HG02759 (cell line): ENCODE measurements at regions not wholly inside any gene's neighbourhood (a gene's known extent, or its start where the extent isn't known, plus 50 kb on each side); places are given as distances from the start of the nearest gene placed in this dataset.

Experiments
- ATAC-seq: cut with Tn5 transposase; IDR thresholded peaks from one replicate; pipeline ENCODE4 v1.9.1; 2021; ENCODE audit warnings: mild to moderate bottlenecking, moderate library complexity; ENCODE audit not compliant: unreplicated experiment

- no peak for ATAC-seq
Observed at GRCh38 chr2:234341306-234341985, 155.4 kb downstream of the ARL4C start.

- ATAC-seq, result no peak
Observed at GRCh38 chr2:234339501-234339900, 157.4 kb downstream of the ARL4C start.

GRCh38 chr2:234339011-234339410, 157.9 kb downstream of the ARL4C start:
- no peak for ATAC-seq

GRCh38 chr2:234335661-234336228, 161.1 kb downstream of the ARL4C start:
- peak; percentile 61 for ATAC-seq

GRCh38 chr2:234334756-234335155, 162.1 kb downstream of the ARL4C start:
- no peak for ATAC-seq

GRCh38 chr2:234334151-234334550, 162.7 kb downstream of the ARL4C start:
- ATAC-seq, result no peak

GRCh38 chr2:234333168-234334130, 163.4 kb downstream of the ARL4C start:
- ATAC-seq, result no peak

GRCh38 chr2:234331966-234332365, 164.9 kb downstream of the ARL4C start:
- no peak for ATAC-seq

GRCh38 chr2:234331566-234331965, 165.3 kb downstream of the ARL4C start:
- ATAC-seq, result no peak

GRCh38 chr2:234330902-234331301, 166.0 kb downstream of the ARL4C start:
- ATAC-seq, result no peak

GRCh38 chr2:234329202-234329960, 167.5 kb downstream of the ARL4C start:
- ATAC-seq, result no peak

GRCh38 chr2:234328444-234328990, 168.4 kb downstream of the ARL4C start:
- ATAC-seq, result no peak

- ATAC-seq, result no peak
Observed at GRCh38 chr2:234326694-234327093, 170.2 kb downstream of the ARL4C start.

- no peak for ATAC-seq
Observed at GRCh38 chr2:234324116-234324515, 172.8 kb downstream of the ARL4C start.

GRCh38 chr2:234322766-234323465, 174.0 kb downstream of the ARL4C start:
- no peak for ATAC-seq

- no peak for ATAC-seq
Observed at GRCh38 chr2:234320066-234320465, 176.8 kb downstream of the ARL4C start.

GRCh38 chr2:234318361-234318760, 178.5 kb downstream of the ARL4C start:
- ATAC-seq, result no peak

GRCh38 chr2:234313558-234313957, 183.3 kb downstream of the ARL4C start:
- ATAC-seq, result no peak

- no peak for ATAC-seq
Observed at GRCh38 chr2:234310166-234310565, 186.7 kb downstream of the ARL4C start.

GRCh38 chr2:234309431-234309830, 187.4 kb downstream of the ARL4C start:
- ATAC-seq, result no peak
